HepG2 (cell line): ENCODE measurements at regions not wholly inside any gene's neighbourhood (a gene's known extent, or its start where the extent isn't known, plus 50 kb on each side); places are given as distances from the start of the nearest gene placed in this dataset.

Experiments used
- CBFB ChIP-seq: sonication (generic); formaldehyde crosslinking; IDR thresholded peaks from 2 replicates; pipeline ENCODE4 v1.4.0; 2020; ENCODE audit warnings: missing genetic modification reagents
- ESRRA ChIP-seq: sonication (generic); formaldehyde crosslinking; IDR thresholded peaks from 2 replicates; pipeline ENCODE4 v1.5.1; 2020; ENCODE audit warnings: mild to moderate bottlenecking, low read depth, missing genetic modification reagents
- HDAC6 ChIP-seq: fragments of 200-600 bp; sonication (generic); IDR thresholded peaks from 2 replicates; pipeline ENCODE4 v1.7.0; 2017; ENCODE audit warnings: mild to moderate bottlenecking, antibody characterized with exemption, low read length, low read depth
- NFATC3 ChIP-seq: sonication (generic); formaldehyde crosslinking; IDR thresholded peaks from 2 replicates; pipeline ENCODE4 v1.5.1; 2020; ENCODE audit warnings: mild to moderate bottlenecking, missing genetic modification reagents
- POLR2AphosphoS5 ChIP-seq: IDR thresholded peaks from 2 replicates; pipeline ENCODE4 v1.6.1; 2012; ENCODE audit warnings: low read depth, low read length
- XRCC5 ChIP-seq: fragments of 200-400 bp; formaldehyde crosslinking; optimal IDR thresholded peaks from 2 replicates; pipeline ENCODE3; 2017; ENCODE audit warnings: mild to moderate bottlenecking, low read length
- ZNF484 ChIP-seq: sonication (generic); formaldehyde crosslinking; IDR thresholded peaks from 2 replicates; pipeline ENCODE4 v1.5.1; 2020; ENCODE audit warnings: mild to moderate bottlenecking, low read depth, missing genetic modification reagents, borderline replicate concordance
- ZNF850 ChIP-seq: sonication (generic); formaldehyde crosslinking; conservative IDR thresholded peaks from 2 replicates; pipeline ENCODE4 v1.9.0; 2021; ENCODE audit warnings: mild to moderate bottlenecking, missing genetic modification reagents
- TF ChIP-seq, protein P1 (sequence below): sonication (generic); formaldehyde crosslinking; IDR thresholded peaks from 2 replicates; pipeline ENCODE4 v1.5.0; 2020; ENCODE audit warnings: mild to moderate bottlenecking, missing genetic modification reagents, moderate library complexity

- TF ChIP-seq CBFB (CRISPR knock-in tag), result no peak
- TF ChIP-seq ZNF484 (CRISPR knock-in tag), result no peak
- TF ChIP-seq, protein P1, sequence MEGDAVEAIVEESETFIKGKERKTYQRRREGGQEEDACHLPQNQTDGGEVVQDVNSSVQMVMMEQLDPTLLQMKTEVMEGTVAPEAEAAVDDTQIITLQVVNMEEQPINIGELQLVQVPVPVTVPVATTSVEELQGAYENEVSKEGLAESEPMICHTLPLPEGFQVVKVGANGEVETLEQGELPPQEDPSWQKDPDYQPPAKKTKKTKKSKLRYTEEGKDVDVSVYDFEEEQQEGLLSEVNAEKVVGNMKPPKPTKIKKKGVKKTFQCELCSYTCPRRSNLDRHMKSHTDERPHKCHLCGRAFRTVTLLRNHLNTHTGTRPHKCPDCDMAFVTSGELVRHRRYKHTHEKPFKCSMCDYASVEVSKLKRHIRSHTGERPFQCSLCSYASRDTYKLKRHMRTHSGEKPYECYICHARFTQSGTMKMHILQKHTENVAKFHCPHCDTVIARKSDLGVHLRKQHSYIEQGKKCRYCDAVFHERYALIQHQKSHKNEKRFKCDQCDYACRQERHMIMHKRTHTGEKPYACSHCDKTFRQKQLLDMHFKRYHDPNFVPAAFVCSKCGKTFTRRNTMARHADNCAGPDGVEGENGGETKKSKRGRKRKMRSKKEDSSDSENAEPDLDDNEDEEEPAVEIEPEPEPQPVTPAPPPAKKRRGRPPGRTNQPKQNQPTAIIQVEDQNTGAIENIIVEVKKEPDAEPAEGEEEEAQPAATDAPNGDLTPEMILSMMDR (CRISPR knock-in tag), result no peak
- no peak for TF ChIP-seq NFATC3 (CRISPR knock-in tag)
- TF ChIP-seq ZNF850, result no peak
- TF ChIP-seq ESRRA, result no peak
- TF ChIP-seq XRCC5, result no peak
- no peak for TF ChIP-seq POLR2AphosphoS5
- no peak for TF ChIP-seq HDAC6
Observed at GRCh38 chr2:198945496-198945895, 512.2 kb downstream of the SATB2 start.
